Neural progenitor cell (in vitro differentiated cells): ENCODE measurements at regions not wholly inside any gene's neighbourhood (a gene's known extent, or its start where the extent isn't known, plus 50 kb on each side); places are given as distances from the start of the nearest gene placed in this dataset.

Experiments used
- EZH2 ChIP-seq: fragments of 200-600 bp; sonication (generic); IDR thresholded peaks from 2 replicates; pipeline ENCODE4 v1.6.1; 2017; ENCODE audit warnings: antibody characterized with exemption, mild to moderate bottlenecking, moderate library complexity
- TF ChIP-seq, protein P1 (sequence below): fragments of 200-600 bp; sonication (generic); IDR thresholded peaks from 2 replicates; pipeline ENCODE4 v1.5.1; 2017; ENCODE audit warnings: antibody characterized with exemption, mild to moderate bottlenecking

GRCh38 chr10:111392910-111393309 is 316.1 kb downstream of the ADRA2A start:
- TF ChIP-seq, protein P1, sequence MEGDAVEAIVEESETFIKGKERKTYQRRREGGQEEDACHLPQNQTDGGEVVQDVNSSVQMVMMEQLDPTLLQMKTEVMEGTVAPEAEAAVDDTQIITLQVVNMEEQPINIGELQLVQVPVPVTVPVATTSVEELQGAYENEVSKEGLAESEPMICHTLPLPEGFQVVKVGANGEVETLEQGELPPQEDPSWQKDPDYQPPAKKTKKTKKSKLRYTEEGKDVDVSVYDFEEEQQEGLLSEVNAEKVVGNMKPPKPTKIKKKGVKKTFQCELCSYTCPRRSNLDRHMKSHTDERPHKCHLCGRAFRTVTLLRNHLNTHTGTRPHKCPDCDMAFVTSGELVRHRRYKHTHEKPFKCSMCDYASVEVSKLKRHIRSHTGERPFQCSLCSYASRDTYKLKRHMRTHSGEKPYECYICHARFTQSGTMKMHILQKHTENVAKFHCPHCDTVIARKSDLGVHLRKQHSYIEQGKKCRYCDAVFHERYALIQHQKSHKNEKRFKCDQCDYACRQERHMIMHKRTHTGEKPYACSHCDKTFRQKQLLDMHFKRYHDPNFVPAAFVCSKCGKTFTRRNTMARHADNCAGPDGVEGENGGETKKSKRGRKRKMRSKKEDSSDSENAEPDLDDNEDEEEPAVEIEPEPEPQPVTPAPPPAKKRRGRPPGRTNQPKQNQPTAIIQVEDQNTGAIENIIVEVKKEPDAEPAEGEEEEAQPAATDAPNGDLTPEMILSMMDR: no peak
- TF ChIP-seq EZH2: no peak
